HG02678 (cell line): ENCODE measurements at regions not wholly inside any gene's neighbourhood (a gene's known extent, or its start where the extent isn't known, plus 50 kb on each side); places are given as distances from the start of the nearest gene placed in this dataset.
"Not testable (repeated sequence)": the region's sequence is repeated elsewhere in the genome, so short reads cannot be mapped to it uniquely, and the experiment has no call there.

Experiments used
- ATAC-seq: cut with Tn5 transposase; IDR thresholded peaks from one replicate; pipeline ENCODE4 v1.9.1; 2021; ENCODE audit warnings: mild to moderate bottlenecking, moderate library complexity; ENCODE audit not compliant: unreplicated experiment

GRCh38 chr5:105687493-105687892, 1983.2 kb downstream of the EFNA5 start:
- ATAC-seq: no peak

- no peak for ATAC-seq
Measured at GRCh38 chr5:105685884-105686283, 1984.9 kb downstream of the EFNA5 start.

- no peak for ATAC-seq
Measured at GRCh38 chr5:105684799-105685198, 1985.9 kb downstream of the EFNA5 start.

GRCh38 chr5:105680858-105681475, 1989.8 kb downstream of the EFNA5 start:
- no peak for ATAC-seq

- no peak for ATAC-seq
Measured at GRCh38 chr5:105677291-105677690, 1993.4 kb downstream of the EFNA5 start.

GRCh38 chr5:105670596-105670995, 2000.1 kb downstream of the EFNA5 start:
- ATAC-seq: no peak

GRCh38 chr5:105663671-105664070, 2007.1 kb downstream of the EFNA5 start:
- ATAC-seq: no peak

- ATAC-seq: no peak
Measured at GRCh38 chr5:105659396-105659795, 2011.3 kb downstream of the EFNA5 start.

- no peak for ATAC-seq
Measured at GRCh38 chr5:105640328-105640727, 2030.4 kb downstream of the EFNA5 start.

- no peak for ATAC-seq
Measured at GRCh38 chr5:105639511-105639910, 2031.2 kb downstream of the EFNA5 start.

- no peak for ATAC-seq
Measured at GRCh38 chr5:105639068-105639467, 2031.7 kb downstream of the EFNA5 start.

- no peak for ATAC-seq
Measured at GRCh38 chr5:105638437-105638836, 2032.3 kb downstream of the EFNA5 start.

GRCh38 chr5:105632043-105632442, 2038.7 kb downstream of the EFNA5 start:
- no peak for ATAC-seq

- no peak for ATAC-seq
Measured at GRCh38 chr5:105630803-105631202, 2039.9 kb downstream of the EFNA5 start.

GRCh38 chr5:105619725-105620124, 2051.0 kb downstream of the EFNA5 start:
- ATAC-seq: no peak

- no peak for ATAC-seq
Measured at GRCh38 chr5:105617436-105618215, 2053.1 kb downstream of the EFNA5 start.

- no peak for ATAC-seq
Measured at GRCh38 chr5:105616599-105616998, 2054.0 kb upstream of the NUDT12 start.

GRCh38 chr5:105602406-105602805, 2039.8 kb upstream of the NUDT12 start:
- not testable (repeated sequence) for ATAC-seq

- no peak for ATAC-seq
Measured at GRCh38 chr5:105593011-105593760, 2030.6 kb upstream of the NUDT12 start.

- no peak for ATAC-seq
Measured at GRCh38 chr5:105587963-105588662, 2025.5 kb upstream of the NUDT12 start.

- no peak for ATAC-seq
Measured at GRCh38 chr5:105581988-105582690, 2019.5 kb upstream of the NUDT12 start.
